OCI-LY3 (cell line): ENCODE measurements at regions not wholly inside any gene's neighbourhood (a gene's known extent, or its start where the extent isn't known, plus 50 kb on each side); places are given as distances from the start of the nearest gene placed in this dataset.

Experiments
- H2AFZ ChIP-seq: fragments of 200-600, 300-600 bp; shearing (Covaris generic); 2 replicates; pipeline ENCODE4 v1.6.0; 2014; ENCODE audit warnings: antibody characterized with exemption, low read depth, low read length
- H3K27ac ChIP-seq: fragments of 200-600, 300-600 bp; sonication (generic); 2 replicates; pipeline ENCODE4 v1.5.1; 2014; ENCODE audit warnings: mild to moderate bottlenecking, low read length, moderate library complexity, mixed read lengths
- H3K27me3 ChIP-seq: fragments of 200-600, 300-600 bp; sonication (generic); 2 replicates; pipeline ENCODE4 v1.6.1; 2014; ENCODE audit warnings: low read depth, low read length, mixed read lengths
- H3K36me3 ChIP-seq: fragments of 200-600, 300-600 bp; sonication (generic); replicated peaks from 2 replicates; pipeline ENCODE3; 2014; ENCODE audit warnings: low read depth, low read length, mixed read lengths
- H3K4me1 ChIP-seq: fragments of 300-600, 200-600 bp; sonication (generic); 2 replicates; pipeline ENCODE4 v1.6.1; 2014; ENCODE audit warnings: low read length, mixed read lengths
- H3K4me2 ChIP-seq: fragments of 200-600, 300-600 bp; sonication (generic); 2 replicates; pipeline ENCODE4 v1.6.1; 2014; ENCODE audit warnings: low read length, mixed read lengths
- H3K4me3 ChIP-seq: fragments of 300-600, 200-600 bp; sonication (generic); 2 replicates; pipeline ENCODE4 v1.5.1; 2014; ENCODE audit warnings: antibody characterized with exemption, mild to moderate bottlenecking, low read length, moderate library complexity
- H3K79me2 ChIP-seq: fragments of 300-600, 200-600 bp; shearing (Covaris generic); 2 replicates; pipeline ENCODE4 v1.6.1; 2014; ENCODE audit warnings: mild to moderate bottlenecking, low read length, mixed read lengths
- H3K9ac ChIP-seq: fragments of 300-600, 200-600 bp; shearing (Covaris generic); 2 replicates; pipeline ENCODE4 v1.6.0; 2014; ENCODE audit warnings: mild to moderate bottlenecking, low read length, moderate library complexity
- H3K9me3 ChIP-seq: fragments of 200-600, 300-600 bp; shearing (Covaris generic); 2 replicates; pipeline ENCODE4 v1.6.1; 2014; ENCODE audit warnings: low read length, mixed read lengths; ENCODE audit not compliant: insufficient read depth
- H4K20me1 ChIP-seq: fragments of 200-600, 300-600 bp; sonication (generic); 2 replicates; pipeline ENCODE4 v1.6.1; 2016; ENCODE audit warnings: low read length, mixed read lengths; ENCODE audit not compliant: insufficient read depth
- EZH2phosphoT487 ChIP-seq: fragments of 200-600 bp; shearing (Covaris generic); IDR thresholded peaks from 2 replicates; pipeline ENCODE4 v1.6.1; 2018; ENCODE audit warnings: antibody characterized with exemption, mixed run types, low read depth
- TF ChIP-seq, protein P1 (sequence below): fragments of 200-600, 300-600 bp; sonication (generic); IDR thresholded peaks from 2 replicates; pipeline ENCODE4 v1.5.1; 2014; ENCODE audit warnings: antibody characterized with exemption, low read length, low read depth

DNA sequence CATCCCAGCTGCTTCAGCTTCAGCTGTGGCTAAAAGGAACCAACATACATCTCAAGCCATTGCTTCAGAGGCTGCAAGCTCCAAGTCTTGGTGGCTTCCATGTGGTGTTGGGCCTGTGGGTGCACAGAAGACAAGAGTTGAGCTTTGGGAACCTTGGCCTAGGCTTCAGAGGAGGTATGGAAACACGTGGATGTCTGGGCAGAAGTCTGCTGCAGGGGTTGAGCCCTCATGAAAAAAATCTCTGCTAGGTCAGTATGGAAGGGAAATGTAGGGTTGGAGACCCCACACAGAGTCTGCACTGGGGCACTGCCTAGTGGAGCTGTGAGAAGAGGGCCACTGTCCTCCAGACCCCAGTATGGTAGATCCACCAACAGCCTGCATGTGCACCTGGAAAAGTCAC is 279.3 kb downstream of the MZT1 start:
- Histone ChIP-seq H3K36me3 (no peaks in the 10 kb centered on the region), H3K4me1 (no peaks in the 10 kb centered on the region), H3K27ac (no peak overlapping the region), H3K4me2 (no peak overlapping the region), H3K9ac (no peak overlapping the region), H2AFZ (no peak overlapping the region), H3K4me3 (no peak overlapping the region), H4K20me1 (no peaks in the 10 kb centered on the region), H3K9me3 (no peaks in the 10 kb centered on the region; the same call in 1 of the 2 replicates), H3K79me2 (no peaks in the 10 kb centered on the region), H3K27me3 (no peaks in the 10 kb centered on the region)
- TF ChIP-seq EZH2phosphoT487, result no peak
- TF ChIP-seq, protein P1, sequence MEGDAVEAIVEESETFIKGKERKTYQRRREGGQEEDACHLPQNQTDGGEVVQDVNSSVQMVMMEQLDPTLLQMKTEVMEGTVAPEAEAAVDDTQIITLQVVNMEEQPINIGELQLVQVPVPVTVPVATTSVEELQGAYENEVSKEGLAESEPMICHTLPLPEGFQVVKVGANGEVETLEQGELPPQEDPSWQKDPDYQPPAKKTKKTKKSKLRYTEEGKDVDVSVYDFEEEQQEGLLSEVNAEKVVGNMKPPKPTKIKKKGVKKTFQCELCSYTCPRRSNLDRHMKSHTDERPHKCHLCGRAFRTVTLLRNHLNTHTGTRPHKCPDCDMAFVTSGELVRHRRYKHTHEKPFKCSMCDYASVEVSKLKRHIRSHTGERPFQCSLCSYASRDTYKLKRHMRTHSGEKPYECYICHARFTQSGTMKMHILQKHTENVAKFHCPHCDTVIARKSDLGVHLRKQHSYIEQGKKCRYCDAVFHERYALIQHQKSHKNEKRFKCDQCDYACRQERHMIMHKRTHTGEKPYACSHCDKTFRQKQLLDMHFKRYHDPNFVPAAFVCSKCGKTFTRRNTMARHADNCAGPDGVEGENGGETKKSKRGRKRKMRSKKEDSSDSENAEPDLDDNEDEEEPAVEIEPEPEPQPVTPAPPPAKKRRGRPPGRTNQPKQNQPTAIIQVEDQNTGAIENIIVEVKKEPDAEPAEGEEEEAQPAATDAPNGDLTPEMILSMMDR, result no peak

- H3K9me3 ChIP-seq, result no peaks in the 10 kb centered on the region
- no peaks in the 10 kb centered on the region for H3K27me3 ChIP-seq
- H2AFZ ChIP-seq, result no peak overlapping the region
- no peaks in the 10 kb centered on the region for H3K36me3 ChIP-seq
- H3K27ac ChIP-seq, result no peak overlapping the region
- H3K4me2 ChIP-seq, result no peak overlapping the region
- no peaks in the 10 kb centered on the region for H4K20me1 ChIP-seq
- H3K4me1 ChIP-seq, result no peaks in the 10 kb centered on the region
- no peak overlapping the region for H3K9ac ChIP-seq
- no peaks in the 10 kb centered on the region for H3K79me2 ChIP-seq
- no peak for TF ChIP-seq EZH2phosphoT487
- TF ChIP-seq, protein P1, result no peak
- H3K4me3 ChIP-seq, result no peak overlapping the region
Observed at GRCh38 chr13:72444999-72445398, 282.4 kb downstream of the MZT1 start.

- H2AFZ ChIP-seq, result no peak overlapping the region
- H3K4me3 ChIP-seq, result no peak overlapping the region
- no peak overlapping the region for H3K27ac ChIP-seq
- no peak for TF ChIP-seq EZH2phosphoT487
- TF ChIP-seq, protein P1, result no peak
- no peaks in the 10 kb centered on the region for H4K20me1 ChIP-seq
- no peaks in the 10 kb centered on the region for H3K36me3 ChIP-seq
- H3K79me2 ChIP-seq, result no peaks in the 10 kb centered on the region
- peaks cover 16% of the 10 kb centered on the region for H3K4me1 ChIP-seq
- H3K4me2 ChIP-seq, result peak overlapping the region; percentile 36; the same call in 1 of the 2 replicates
- H3K27me3 ChIP-seq, result no peaks in the 10 kb centered on the region
- H3K9ac ChIP-seq, result no peak overlapping the region
- H3K9me3 ChIP-seq, result no peaks in the 10 kb centered on the region
Observed at GRCh38 chr13:72437458-72437857, 290.0 kb downstream of the MZT1 start.

GRCh38 chr13:72435251-72435650 is 292.2 kb downstream of the MZT1 start:
- Histone ChIP-seq H3K79me2 (no peaks in the 10 kb centered on the region), H3K9ac (no peak overlapping the region), H3K27me3 (no peaks in the 10 kb centered on the region), H3K4me3 (no peak overlapping the region), H3K9me3 (no peaks in the 10 kb centered on the region), H3K27ac (no peak overlapping the region), H3K4me1 (peaks cover 16% of the 10 kb centered on the region), H3K36me3 (no peaks in the 10 kb centered on the region), H3K4me2 (no peak overlapping the region), H2AFZ (no peak overlapping the region), H4K20me1 (no peaks in the 10 kb centered on the region)
- no peak for TF ChIP-seq EZH2phosphoT487
- TF ChIP-seq, protein P1, result no peak
